ENCODE measurements at regions not wholly inside any gene's neighbourhood (a gene's known extent, or its start where the extent isn't known, plus 50 kb on each side); places are given as distances from the start of the nearest gene placed in this dataset.

DNA sequence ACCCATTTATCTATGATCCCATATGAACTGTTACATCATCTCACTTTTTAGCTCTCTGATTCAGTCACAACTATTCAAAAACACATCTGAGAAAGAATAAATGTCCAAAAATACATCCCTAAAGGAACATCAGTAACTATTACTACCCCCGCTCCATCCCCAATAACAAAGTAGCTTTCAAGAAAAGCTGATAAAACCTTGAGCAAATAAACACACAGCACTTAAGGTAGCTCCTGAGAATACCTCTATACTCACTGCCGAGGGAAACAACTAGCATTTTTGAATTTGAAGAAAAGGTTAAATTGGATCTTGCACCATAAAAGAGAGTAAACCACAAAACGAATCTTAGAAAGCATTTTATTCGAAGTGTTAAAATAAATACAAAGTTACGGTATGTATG lies 63.4 kb downstream of the PMAIP1 start:
- no peak for DNase-seq (ENCODE audit: low read depth)

DNA sequence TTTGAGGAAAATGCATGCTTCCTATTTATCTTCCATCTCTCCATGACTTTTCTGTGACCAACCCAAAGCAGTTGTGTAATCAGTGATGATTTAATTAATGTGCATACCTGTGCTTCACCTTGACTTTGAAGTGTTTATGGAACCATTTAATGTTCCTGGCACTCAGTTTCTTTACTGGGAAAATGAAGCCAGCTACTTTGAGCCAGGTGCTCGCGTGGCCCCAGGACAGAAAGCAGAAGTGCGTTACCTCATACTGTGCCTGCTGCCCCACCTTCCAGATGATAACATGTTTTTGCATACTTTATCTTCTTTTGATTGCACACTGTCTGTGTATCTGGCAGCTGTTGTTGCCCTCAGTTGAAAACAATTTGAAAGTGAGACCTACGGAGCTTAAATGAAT lies 61.3 kb downstream of the PMAIP1 start:
- no peak for DNase-seq (ENCODE audit: low read depth)

DNA sequence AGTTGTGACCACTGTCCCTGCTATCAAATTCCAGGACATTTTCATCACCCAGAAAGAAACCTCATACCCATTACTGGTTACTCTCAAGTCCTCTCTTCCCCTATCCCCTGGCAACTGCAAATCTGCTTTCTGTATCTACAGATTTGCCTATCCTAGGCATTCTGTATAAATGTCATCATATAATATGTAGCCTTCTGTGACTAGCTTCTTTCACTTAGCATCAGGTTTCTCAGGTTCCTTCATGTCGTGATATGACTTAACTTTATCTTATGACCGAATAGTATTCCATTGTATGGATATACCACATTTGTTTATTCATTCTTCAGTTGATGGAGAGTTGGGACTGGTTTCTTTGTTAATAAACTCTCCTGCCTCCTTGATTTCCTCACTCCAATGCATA lies 60.5 kb downstream of the PMAIP1 start:
- DNase-seq (ENCODE audit: low read depth), result no peak

DNA sequence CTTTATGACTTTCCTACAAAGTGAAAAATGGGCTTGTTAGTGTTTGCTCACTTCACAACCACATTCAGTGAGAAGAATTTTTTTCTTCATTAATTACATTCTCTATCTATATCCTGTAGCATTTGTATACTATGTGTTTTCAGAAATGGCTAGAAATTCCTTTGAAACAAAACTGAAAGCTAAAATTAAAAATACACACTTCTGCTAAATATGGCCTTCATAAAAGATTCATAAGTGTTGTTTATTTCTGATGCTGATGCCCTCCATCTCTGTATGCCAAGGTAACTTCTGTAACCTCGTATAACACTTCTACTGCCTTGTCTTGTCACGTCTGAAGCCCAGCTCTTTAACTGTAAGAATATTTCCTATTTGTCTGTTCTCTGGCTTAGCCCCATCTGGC lies 59.8 kb downstream of the PMAIP1 start:
- no peak for DNase-seq (ENCODE audit: low read depth)

DNA sequence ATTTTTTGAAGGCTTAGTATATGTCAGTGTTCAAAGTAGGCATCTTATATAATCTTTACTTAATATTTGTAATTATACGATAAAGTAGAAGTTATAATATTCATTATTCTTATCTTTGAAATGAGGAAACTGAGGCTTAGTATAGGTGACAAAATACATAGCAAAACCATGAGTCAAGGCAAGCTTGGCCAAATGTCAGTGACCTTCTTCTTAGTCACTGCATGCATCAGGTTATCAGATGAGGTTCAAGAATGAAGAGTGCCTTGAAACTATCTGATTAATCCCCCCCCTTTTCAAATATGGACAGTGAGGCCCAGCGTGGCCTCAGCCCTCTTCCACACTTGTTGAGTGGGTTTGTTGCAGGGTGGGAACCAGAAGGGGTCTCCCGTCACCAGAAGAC lies 59.3 kb downstream of the PMAIP1 start:
- DNase-seq (ENCODE audit: low read depth), result peak; percentile 78

DNA sequence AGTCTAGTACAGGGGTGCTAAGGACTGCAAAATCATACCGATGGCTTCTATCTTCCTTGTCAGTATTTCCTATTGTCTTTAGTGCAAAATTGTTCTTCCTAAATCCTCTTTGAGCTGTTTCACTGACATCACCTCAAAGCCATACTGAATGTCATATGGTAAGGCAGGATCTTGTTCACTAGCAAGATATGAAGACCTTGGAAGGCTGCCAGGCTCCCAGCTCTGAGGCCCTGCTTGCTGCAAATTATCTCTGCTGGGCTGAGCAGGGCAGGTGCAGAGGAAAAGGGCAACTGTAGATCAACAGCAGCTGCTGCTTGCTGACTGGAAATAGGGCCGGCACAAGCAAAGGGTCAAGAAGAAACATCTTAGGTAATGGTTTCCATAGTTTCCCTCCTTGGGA lies 58.2 kb downstream of the PMAIP1 start:
- peak; percentile 84 for DNase-seq (ENCODE audit: low read depth)

DNA sequence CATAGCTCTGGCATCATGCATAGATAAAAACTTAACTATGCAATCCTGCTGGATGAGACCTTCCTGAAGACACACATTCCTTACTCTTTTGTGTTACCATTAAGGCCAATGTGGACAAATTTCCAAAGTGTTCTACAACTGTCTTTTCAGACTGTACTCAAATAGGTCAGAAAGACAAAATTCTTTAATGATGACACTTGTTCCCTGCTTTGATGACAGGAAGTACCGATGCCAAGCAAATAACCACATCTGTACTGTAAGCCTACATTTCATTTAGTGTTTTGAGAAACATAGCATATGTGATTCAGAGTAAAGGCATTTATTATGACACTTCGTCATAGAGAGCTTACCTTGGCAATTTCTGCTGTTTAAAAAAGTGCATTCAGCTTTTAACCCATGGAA lies 55.0 kb downstream of the PMAIP1 start:
- DNase-seq (ENCODE audit: low read depth), result peak; percentile 91

DNA sequence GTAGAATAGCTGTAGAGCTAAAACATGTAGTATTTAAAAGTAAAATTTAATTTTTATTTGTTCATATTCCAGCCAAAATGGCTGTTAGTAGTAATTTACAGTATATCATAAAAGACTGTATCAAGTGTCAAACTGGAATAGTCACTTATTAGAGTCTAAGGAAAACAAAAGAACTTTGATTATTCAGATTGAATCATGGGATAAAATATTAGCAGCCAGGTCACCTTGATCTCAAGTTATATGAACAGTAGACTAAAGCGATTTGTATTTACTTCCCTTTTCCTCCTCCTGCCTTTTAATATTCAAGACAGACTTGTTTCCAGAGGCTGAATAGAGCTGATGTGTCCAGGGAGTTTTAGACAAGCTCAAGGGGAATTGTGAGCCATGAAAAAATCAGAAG lies 54.4 kb downstream of the PMAIP1 start:
- no peak for DNase-seq (ENCODE audit: low read depth)
